Kasumi-1 (cell line): ENCODE measurements at regions not wholly inside any gene's neighbourhood (a gene's known extent, or its start where the extent isn't known, plus 50 kb on each side); places are given as distances from the start of the nearest gene placed in this dataset.
"Not testable (repeated sequence)": the region's sequence is repeated elsewhere in the genome, so short reads cannot be mapped to it uniquely, and the experiment has no call there.

Experiments used
- DNase-seq, 2 experiments: peaks; one replicate each; lab custom pipeline; 2025; lab: John Stamatoyannopoulos, UW

GRCh38 chr6:21772477-21772876 lies 178.9 kb downstream of the SOX4 start:
- DNase-seq: no peak

- no peak for DNase-seq
Measured at GRCh38 chr6:21772884-21773575, 179.5 kb downstream of the SOX4 start.

- DNase-seq: no peak
Measured at GRCh38 chr6:21773576-21773968, 180.0 kb downstream of the SOX4 start.

GRCh38 chr6:21777846-21778245 lies 184.3 kb downstream of the SOX4 start:
- DNase-seq: no peak

GRCh38 chr6:21780141-21780540 lies 186.6 kb downstream of the SOX4 start:
- no peak for DNase-seq

GRCh38 chr6:21780679-21781078 lies 187.1 kb downstream of the SOX4 start:
- no peak for DNase-seq

GRCh38 chr6:21781128-21781527 lies 187.6 kb downstream of the SOX4 start:
- no peak for DNase-seq

- DNase-seq: no peak
Measured at GRCh38 chr6:21785164-21785563, 191.6 kb downstream of the SOX4 start.

GRCh38 chr6:21791056-21791455 lies 197.5 kb downstream of the SOX4 start:
- DNase-seq: no peak

- no peak for DNase-seq
Measured at GRCh38 chr6:21791581-21791980, 198.0 kb downstream of the SOX4 start.

- DNase-seq: no peak
Measured at GRCh38 chr6:21792177-21792576, 198.6 kb downstream of the SOX4 start.

- DNase-seq: not testable (repeated sequence)
Measured at GRCh38 chr6:21796979-21797378, 203.4 kb downstream of the SOX4 start.

- no peak for DNase-seq
Measured at GRCh38 chr6:21798468-21798867, 204.9 kb downstream of the SOX4 start.

GRCh38 chr6:21800330-21800729 lies 206.8 kb downstream of the SOX4 start:
- DNase-seq: no peak

GRCh38 chr6:21800948-21801438 lies 207.4 kb downstream of the SOX4 start:
- no peak for DNase-seq

- DNase-seq: no peak
Measured at GRCh38 chr6:21801446-21802174, 208.1 kb downstream of the SOX4 start.

- no peak for DNase-seq
Measured at GRCh38 chr6:21802175-21802822, 208.7 kb downstream of the SOX4 start.

GRCh38 chr6:21804941-21805610 lies 211.5 kb downstream of the SOX4 start:
- DNase-seq: no peak

GRCh38 chr6:21807299-21808044 lies 213.9 kb downstream of the SOX4 start:
- no peak for DNase-seq

- no peak for DNase-seq
Measured at GRCh38 chr6:21808045-21808470, 214.5 kb downstream of the SOX4 start.

- no peak for DNase-seq
Measured at GRCh38 chr6:21808551-21809242, 215.1 kb downstream of the SOX4 start.
